ENCODE measurements at regions not wholly inside any gene's neighbourhood (a gene's known extent, or its start where the extent isn't known, plus 50 kb on each side); places are given as distances from the start of the nearest gene placed in this dataset.

DNA sequence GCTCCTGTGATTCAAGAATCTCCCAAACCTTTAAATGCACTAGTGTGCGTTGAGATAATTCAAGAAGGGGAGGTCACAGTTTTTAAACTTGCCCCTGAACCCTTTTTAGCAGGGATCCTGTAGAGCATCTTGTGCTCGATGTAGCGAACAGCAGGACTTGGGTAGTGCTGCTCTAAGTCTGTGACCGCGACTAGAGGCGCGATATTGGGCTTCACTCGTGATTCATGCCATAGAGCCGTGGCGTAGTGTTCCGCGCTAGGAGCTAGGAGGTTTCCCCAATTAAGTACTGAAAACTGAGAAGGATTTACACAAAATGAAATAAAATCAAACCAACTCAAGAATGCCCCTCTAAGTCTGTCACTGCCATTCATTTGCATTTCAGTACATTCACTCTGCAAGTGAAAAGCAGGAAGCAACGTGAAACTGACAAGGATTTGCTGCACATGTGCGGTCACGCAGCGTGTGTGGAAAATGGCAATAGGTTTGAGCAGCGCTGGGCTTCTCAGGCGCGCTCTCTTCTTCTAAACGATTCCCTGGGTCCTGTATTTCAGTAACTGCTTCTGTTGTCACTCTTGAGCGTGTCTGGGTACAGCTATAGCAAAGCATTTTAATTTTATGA, 1135.9 kb upstream of the WWC1 start:
- no peak for DNase-seq

DNA sequence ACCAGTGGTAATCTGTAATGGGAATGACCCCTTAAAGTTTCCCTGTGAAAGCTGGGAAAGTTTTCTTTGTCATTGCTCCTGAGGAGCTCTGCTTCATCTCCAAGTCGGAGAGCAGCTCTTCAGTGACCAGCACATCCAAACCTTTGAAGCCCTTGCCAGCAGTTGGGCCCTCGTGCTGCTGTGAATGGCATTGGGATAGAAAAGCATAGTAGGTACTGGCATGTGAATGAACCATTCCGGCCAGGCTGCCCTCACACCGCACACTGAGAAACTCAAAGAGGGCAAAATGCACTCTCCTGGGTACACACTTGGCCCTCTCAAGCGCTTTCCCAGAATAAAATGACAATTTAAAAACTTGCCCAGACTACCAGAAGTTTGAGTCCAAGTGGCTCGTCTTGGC, 1135.0 kb upstream of the WWC1 start:
- DNase-seq: no peak

DNA sequence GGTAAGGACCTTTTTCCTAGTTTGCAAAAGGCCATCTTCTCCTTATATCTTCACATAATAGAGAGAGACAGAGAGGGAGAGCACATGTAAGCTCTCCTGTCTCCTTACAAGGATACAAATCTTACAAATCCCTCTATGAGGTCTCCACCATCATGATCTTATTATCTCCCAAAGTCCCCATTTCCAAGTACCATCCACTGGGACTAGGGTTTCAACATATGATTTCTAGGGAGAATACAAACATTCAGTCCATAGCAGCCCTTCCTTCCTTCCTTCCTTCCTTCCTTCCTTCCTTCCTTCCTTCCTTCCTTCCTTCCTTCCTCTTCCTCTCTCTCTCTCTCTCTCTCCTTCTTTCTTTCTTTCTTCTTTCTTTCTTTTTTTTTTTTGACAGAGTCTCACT, 1132.9 kb upstream of the WWC1 start:
- no peak for DNase-seq

DNA sequence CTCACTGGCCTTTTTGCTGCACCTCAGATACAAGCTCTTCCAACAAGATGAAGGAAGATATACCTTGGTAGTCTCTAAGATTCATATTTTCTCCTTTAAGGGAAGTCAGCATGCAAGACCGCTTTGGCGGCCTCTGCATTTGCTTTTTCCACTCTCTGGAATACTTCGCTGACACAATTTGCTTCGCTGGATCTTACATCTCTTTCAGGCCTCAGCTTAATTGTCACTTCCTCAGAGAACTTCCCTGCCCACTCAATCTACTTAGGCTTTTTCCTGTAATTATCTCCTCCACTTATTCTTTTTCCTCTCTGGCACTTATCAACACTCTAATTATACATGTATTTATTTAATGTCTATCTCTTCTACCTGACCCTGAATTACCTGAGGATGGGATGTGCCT, 1131.1 kb upstream of the WWC1 start:
- no peak for DNase-seq

DNA sequence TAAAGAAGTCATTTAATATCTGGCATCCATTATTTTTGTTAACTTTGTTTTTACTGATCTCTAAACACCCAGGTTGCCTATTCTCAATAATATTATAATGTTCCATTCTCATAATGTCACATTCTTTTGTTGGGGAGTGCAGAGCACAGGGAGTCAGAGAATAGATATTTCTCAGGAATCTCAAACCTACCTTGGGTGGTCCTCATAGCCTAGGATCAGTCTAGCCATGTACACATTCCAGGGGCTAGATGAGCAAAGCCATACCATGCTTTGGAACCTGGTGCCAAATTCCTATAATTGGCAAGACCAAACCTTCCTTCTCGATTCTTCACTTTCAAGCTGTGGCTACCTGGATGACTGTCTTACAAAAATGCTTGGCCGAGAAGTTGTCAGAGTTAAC, 1124.7 kb upstream of the WWC1 start:
- no peak for DNase-seq

DNA sequence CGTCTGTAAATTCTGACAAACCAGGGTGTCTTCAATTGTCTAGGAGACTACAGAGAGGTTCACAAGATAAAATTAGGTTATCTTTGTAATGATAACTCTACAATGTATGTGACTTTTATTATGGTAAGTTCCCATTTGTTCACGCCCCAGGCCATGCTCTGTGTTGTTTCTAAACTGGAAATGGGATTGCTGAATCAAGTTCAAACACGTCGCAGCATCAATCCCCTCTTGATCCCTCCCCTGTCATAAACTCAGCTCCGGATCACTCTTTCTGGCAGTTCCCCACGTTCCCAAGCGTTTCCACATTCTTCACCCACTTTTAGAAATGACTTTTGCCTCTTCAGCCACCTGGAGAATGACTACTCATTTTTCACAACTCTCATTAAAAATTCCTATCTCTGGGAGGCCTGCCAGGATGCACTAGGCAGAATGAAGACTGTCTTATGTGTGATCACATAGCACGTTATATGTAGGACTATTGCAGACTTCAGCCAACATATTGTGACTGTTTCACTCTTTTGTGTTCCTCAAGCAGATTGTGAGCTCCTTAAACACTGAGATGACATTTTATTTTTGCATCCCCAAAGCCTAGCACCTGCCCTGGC, 1124.2 kb upstream of the WWC1 start:
- no peak for DNase-seq

DNA sequence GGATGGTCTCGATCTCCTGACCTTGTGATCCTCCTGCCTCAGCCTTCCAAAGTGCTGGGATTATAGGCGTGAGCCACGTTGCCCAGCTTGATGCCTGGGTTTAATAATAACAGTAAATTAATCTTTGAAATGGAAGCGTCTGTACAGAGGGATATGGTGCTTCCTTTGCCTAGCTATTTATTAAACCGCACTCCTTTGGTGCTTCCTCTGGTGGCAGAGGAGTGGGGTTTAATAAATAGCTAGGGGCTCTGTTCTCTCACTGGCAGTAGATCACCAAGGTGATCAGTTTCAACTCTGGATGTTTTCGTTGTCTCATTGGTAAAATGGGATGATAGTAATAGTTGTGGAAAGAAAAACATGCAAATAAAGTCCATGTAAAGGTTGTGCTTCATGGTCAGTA, 1122.5 kb upstream of the WWC1 start:
- DNase-seq: no peak

DNA sequence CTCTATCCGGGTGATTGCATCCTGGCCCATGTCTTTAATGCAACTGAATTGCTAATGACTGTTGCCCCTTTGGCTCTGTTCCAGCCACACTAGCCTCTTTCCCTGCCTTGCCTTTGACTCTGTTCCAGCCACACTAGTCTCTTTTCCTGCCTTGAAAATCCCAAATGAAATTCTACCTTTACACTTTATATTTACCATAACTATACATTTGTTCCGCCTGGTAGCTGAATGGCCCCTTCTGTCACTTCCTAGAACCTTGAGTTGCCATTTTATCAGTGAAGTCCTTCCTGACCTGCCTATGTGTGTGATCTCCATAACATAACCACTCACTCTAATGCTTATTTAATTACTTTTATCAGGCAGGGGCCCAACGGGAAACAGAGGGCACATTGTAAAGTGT, 1120.4 kb upstream of the WWC1 start:
- no peak for DNase-seq

DNA sequence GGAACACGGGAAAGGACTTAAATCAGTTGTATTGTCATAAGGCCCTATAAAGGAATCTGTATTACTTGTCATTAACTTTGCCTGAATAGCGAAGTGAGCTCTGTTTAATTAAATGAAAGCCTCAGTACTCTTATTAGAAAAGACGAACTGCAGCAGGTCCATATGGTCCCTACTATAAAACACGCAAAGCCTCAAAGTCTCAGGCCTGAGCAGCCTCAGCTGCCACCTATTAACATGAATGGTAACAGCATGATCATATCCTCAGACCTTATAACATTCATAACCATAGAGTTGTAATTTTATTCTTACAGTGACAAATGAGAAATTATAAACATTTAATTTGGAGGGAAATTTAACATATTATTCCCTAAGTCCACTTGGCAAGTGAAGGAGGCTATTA, 1113.7 kb upstream of the WWC1 start:
- DNase-seq: no peak

DNA sequence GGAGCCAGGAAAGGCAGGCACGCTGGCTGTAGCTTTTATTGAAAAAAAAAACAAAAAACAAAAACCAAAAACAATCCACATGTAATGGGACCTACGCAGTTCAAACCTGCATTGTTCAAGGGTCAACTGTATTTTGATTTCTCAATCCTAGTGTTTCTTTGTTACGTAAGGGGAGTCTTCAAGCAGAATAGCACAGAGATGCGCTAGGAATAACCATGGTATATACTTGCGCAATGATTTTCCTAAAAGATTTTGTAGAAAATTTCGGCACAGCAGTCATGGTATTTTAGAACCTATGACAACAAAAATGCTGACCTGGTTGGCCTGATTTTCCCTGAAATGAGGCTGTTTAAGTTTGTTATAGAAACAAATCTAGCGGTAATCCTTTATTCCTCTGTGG, 1110.5 kb upstream of the WWC1 start:
- DNase-seq: no peak

DNA sequence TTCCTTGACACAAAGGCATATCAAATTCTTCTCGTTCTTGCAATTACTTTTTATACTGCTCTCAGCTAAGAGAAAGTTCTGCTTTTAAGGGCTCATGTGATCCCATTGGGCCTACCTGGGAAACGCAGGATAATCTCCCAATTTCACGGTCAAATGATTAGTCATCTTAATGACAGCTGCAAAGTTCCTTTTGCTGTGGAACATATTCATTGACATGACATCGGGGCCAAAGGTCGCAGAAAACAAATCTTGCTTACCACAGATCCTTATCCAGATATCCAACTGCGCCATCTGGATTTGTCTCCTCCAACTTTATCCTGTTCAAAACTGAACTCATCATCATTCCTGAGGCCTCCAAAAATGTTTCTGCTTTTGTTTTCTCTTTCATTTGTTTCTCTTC, 1085.6 kb upstream of the WWC1 start:
- no peak for DNase-seq

DNA sequence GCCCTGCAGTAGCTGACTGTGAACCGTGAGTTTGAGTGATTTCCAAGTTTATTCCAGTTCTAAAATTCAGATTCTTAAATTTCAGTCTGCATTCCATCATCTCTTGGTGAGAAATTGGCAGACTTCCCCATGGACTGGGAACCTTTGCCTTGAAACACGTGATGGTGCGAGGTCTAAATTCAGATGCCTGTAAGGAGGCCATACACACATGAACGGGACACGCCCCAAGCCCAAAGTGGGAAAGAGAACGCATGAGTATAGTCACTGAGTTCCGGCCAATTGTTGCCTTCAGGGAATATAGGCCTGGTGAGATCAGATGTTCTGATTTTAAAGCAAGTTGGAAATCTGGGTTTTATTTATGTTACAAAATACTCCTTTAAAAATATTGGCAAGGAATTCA, 1084.4 kb upstream of the WWC1 start:
- DNase-seq: no peak

DNA sequence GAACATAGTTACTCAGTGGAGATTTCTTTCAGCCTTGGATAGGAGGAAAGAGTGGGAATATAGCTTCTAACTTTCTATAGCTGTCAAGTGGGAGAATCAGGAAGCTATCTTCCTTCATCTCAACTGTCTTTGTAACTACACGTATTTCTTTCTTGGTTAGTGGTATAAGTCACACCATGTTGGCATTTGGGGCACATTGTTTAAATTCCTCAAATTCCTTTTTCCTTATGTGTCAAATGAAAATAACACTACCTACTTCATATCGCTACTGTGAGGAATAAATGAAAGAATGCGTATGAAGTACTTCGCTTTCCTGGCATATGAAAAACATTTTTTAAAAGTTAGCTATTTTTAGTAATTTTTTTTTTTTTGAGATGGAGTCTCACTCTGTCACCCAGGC, 1082.5 kb upstream of the WWC1 start:
- no peak for DNase-seq

DNA sequence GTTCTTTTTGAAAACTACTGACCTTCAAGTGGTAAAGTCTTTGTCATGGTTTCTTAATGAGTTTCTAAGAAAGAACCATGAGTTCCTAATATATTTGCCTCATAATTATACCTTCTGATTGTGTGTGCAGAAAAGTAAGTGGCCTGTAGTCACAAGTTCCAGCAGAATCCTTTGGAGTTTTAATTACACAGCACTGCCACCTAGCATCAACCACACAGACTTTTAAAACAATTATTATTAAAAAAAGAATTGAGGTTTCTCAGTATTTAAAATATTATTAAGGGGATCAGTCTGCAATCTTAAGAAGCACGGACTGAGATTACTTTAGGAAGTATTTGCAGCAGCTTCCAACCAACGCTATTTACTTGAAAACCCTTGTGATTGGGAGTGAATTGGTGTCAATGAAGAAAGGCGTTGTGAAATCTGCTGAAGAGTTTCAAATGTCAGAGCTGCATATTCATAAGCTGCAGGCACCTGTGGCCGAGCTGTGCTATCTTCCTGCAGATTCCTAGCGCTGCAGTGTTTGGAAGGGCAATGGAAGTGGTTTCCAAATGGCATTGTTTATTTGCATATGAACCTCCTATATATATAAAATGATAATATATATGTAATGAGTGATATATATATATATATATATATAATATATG, 1074.2 kb upstream of the WWC1 start:
- DNase-seq: no peak

DNA sequence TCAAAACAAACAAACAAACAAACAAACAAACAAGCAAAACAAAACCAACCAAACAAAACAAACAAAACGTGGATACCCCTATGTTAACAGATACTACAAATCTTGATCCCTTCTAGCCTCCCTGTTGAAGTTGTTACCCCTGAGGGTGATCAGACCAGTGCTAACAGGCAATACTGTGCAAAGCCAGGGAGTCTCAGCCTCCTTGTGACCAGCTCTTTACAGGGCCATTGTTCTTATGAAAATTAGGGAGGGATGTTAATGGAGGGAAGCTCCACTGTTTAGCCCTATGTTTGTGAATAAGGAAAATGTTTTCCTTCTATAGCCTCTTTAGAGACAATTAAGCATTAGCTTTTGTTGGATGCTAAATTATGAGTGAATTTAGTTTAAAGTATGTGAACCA, 1072.1 kb upstream of the WWC1 start:
- DNase-seq: no peak

DNA sequence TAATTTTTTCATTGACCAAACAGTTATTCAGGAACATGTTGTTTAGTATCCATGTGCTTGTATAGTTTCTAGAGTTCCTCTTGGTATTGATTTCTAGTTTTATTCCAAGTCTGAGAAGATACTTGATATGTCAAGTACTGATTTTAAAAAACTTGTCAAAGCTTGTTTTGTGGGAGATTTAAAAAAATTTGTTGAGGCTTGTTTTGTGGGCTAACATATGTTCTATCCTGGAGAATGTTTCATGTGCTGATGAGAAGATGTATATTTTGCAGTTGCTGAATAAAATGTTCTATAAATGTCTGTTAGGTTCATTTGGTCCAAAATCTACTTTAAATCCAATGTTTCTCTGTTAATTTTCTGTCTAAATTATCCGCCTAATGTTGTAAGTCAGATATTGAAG, 1065.1 kb upstream of the WWC1 start:
- no peak for DNase-seq

DNA sequence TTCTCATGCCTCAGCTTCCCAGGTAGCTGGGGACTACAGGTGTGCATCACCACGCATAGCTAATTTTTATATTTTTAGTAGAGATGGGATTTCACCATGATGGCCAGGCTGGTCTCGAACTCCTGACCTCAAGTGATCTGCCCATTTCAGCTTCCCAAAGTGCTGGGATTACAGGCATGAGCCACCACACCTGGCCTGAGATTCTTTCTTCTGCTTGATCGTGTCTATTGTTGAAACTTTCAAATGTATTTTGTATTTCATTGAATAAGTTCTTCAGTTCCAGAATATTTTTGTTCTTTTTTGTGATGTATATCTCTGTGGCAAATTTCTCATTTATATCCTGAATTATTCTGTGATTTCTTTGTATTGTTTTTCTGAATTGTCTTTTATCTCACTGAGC, 1063.3 kb upstream of the WWC1 start:
- no peak for DNase-seq

DNA sequence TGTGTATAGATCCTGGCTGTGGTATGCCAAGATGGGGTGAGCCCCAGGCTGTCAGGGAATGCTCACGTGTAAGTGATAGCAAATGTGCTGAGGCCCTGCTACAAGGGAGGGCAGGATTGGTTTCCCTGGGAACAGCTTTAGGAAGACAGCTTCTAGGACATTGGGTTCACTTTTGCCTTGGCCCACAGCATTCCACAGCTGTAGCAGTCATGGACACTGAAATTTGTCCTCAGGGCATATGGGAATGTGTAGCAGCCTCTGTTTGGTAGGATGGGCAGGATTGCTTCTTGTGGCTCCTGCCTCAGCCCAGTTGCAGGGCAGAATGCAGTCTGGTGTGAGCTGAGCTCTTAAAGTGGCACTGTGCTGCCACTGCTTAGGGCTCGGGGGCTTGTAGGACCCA, 1061.7 kb upstream of the WWC1 start:
- DNase-seq: no peak

DNA sequence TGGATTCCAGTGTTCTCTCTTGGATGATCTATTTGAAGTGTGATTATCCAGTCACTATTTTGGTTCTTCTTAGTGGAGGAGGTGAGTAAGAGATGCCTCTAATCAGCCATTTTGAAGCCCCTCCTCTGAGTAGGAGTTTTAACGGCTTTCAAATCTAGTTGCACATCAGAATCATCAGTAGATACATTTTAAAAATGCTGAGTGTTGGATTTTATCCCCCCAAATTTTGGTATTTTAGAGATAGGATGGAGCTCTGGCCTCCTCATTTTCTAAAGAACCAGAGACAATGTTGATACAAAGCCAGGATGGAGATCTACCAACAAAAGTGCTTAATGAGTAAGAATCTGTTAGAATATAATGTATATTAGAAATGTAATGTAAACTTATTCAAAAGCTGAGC, 1061.0 kb upstream of the WWC1 start:
- DNase-seq: no peak

DNA sequence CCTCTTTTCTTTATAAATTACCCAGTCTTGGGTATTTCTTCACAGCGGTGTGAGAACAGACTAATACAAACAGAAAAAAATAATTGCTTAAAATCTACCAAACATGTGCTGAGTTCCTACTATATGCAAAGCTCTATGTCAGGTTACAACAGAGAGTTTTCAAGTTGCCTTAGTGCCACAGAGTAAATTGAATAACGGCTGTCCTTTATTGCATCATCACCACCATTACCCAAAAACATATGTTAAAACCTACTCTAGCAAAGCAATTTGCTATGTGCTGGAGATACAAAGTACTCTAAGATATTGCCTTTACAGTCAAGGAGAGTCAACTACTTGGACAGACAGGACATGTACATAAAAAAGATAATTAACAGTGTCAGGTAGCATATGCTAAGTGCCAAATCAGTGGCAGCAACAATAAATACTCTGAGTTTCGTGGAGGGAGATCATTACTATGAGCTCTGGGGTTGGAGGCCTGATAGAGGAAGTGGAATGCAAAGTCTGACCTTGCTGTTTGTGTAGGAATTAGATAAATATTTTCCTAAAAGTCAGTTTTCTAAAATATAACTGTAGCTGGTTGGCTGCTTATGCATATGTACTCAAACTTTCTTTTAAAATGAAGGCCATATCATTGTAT, 1058.7 kb upstream of the WWC1 start:
- no peak for DNase-seq

DNA sequence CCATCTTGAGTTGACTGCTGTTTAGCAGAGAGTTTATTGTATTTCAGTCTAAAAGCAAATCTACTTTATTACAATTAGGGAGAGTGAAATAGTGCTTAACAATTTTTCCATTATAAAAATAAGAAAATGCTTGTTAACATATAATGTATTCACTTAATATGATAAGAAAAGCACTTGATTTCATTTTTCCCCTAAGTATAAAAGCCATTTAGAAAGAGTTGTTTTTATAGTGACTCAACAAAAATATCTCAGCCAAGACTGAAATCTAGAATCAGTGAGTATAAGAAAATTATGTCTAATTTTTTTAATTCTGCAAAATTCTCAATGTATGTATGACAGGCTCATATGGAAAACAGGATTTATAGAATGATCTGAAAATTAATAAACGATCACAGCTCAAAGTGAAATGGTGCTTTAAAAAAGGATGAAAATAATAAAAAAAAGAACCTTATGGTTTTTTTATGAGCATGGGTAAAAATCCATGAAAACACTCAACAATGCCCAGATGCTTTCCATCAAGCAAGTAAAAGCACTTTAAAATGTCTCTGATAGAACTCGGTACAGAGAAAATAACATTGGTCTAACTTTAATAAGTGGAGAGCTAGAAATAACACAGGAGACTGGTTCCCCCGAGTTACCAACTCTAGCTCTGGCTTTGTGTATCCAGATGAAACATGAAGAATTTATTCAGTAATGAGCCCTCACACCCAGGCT, 1057.8 kb upstream of the WWC1 start:
- DNase-seq: no peak

DNA sequence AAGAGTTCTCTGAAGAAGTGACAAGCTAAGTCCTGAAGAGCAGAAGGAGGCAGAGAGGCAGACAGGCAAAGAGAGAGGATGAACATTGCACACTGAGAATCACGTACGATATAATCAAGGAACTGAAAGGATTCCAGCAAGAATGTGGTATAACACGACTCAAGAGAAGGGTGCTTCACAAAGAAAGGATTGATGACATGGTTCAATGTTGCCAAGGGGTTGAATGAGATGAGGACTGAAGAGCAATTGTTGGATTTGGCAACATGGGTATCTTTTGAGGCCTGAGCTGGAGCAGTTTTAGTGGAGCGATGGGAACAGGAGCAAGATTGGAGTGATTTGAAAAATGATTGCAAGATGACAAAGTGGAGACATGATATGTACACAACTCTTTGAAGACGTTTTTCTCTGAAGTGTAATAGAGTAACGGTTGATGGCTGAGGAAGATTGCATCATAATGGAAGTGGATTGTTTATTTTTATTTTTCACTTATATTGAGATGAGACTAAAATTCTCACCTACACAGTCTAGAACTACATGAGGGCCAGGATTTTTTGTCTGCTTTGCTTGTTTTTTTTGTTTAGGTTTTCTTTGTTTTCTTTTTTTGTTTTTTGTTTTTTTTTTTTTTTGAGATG, 1049.9 kb upstream of the WWC1 start:
- no peak for DNase-seq

DNA sequence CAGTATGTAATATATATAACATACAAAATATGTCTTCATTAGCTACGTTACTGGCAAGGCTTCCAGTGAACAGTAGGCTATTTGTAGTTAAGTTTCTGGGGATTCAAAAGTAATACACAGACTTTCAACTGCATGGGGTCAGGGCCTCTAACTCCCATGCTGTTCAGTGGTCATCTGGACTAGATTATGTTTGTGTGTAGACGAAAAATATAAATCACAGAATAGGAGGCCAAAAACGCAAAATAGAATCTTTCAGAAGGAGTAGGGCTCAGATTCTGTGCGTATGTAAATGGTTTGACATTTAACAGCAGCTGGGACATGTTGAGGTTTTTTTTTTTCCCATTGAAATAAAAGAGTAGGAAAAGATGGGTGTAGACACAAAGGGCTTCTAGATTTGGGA, 1048.7 kb upstream of the WWC1 start:
- DNase-seq: no peak

Measured in bone marrow (tissue), 2 donors.